ENCODE measurements at regions not wholly inside any gene's neighbourhood (a gene's known extent, or its start where the extent isn't known, plus 50 kb on each side); places are given as distances from the start of the nearest gene placed in this dataset.

GRCh38 chr12:132428936-132429601, 60.9 kb upstream of the FBRSL1 start:
- no peaks in the 10 kb centered on the region for H3K27me3 ChIP-seq
- DNase-seq (peak; percentile 91 to 97 (median 95)), ATAC-seq (peak; percentile 83)
- H3K9me3 ChIP-seq, result no peaks in the 10 kb centered on the region
- peaks cover 69% of the 10 kb centered on the region for H3K4me1 ChIP-seq
- peak overlapping the region; percentile 90 to 98 (median 96) for H3K27ac ChIP-seq
- intact Hi-C loops (cut with DNase I), result no loop called here
- WGBS, 2 donors, result 5 to 8% methylated on average over 17 to 23 of the region's 23 CpGs
- no peak overlapping the region for H3K4me3 ChIP-seq
- TF ChIP-seq POLR2A (IDR thresholded peaks at IDR 0.05) (peak; percentile 57 to 92 (median 91)), CTCF (IDR thresholded peaks at IDR 0.05) (peak in 1 of 7 experiments; percentile 7)
- H3K36me3 ChIP-seq (replicated peaks in 1 of 2; ENCODE audit: insufficient read depth in 1 of 2, low read depth in 2 of 2), result no peaks in the 10 kb centered on the region

- TF ChIP-seq CTCF (IDR thresholded peaks at IDR 0.05) (no peak), POLR2A (IDR thresholded peaks at IDR 0.05) (no peak)
- Histone ChIP-seq H3K4me3 (no peak overlapping the region), H3K36me3 (replicated peaks in 1 of 2; ENCODE audit: insufficient read depth in 1 of 2, low read depth in 2 of 2) (no peaks in the 10 kb centered on the region), H3K27me3 (no peaks in the 10 kb centered on the region), H3K27ac (peak overlapping the region; percentile 90 to 98 (median 96)), H3K4me1 (peaks cover 61% of the 10 kb centered on the region), H3K9me3 (no peaks in the 10 kb centered on the region)
- DNase-seq (peak; percentile 75 to 86 (median 83)), ATAC-seq (peak; percentile 60)
- intact Hi-C loops (cut with DNase I), result no loop called here
- 32 to 52% methylated on average over 19 to 33 of the region's 39 CpGs for WGBS, 2 donors
These were observed 61.7 kb upstream of the FBRSL1 start for GRCh38 chr12:132427999-132428935.

GRCh38 chr12:132427174-132427768, 62.7 kb upstream of the FBRSL1 start:
- H3K9me3 ChIP-seq, result no peaks in the 10 kb centered on the region
- ATAC-seq (no peak), DNase-seq (peak; percentile 67 to 81 (median 75))
- no peaks in the 10 kb centered on the region for H3K27me3 ChIP-seq
- 42 to 53% methylated on average over 3 to 9 of the region's 20 CpGs for WGBS, 2 donors
- H3K27ac ChIP-seq, result peak overlapping the region; percentile 90 to 98 (median 96)
- no peak overlapping the region for H3K4me3 ChIP-seq
- H3K36me3 ChIP-seq (replicated peaks in 1 of 2; ENCODE audit: insufficient read depth in 1 of 2, low read depth in 2 of 2), result no peaks in the 10 kb centered on the region
- intact Hi-C loops (cut with DNase I), result no loop called here
- TF ChIP-seq POLR2A (IDR thresholded peaks at IDR 0.05) (no peak), CTCF (IDR thresholded peaks at IDR 0.05) (no peak)
- H3K4me1 ChIP-seq, result peaks cover 57% of the 10 kb centered on the region

- peak in 1 of 3 donors; percentile 50 for TF ChIP-seq POLR2A (IDR thresholded peaks at IDR 0.05)
- no peak for TF ChIP-seq CTCF (IDR thresholded peaks at IDR 0.05)
- Histone ChIP-seq H3K4me3 (no peak overlapping the region), H3K36me3 (replicated peaks in 1 of 2; ENCODE audit: insufficient read depth in 1 of 2, low read depth in 2 of 2) (no peaks in the 10 kb centered on the region), H3K4me1 (peaks cover 57% of the 10 kb centered on the region), H3K9me3 (no peaks in the 10 kb centered on the region), H3K27me3 (no peaks in the 10 kb centered on the region), H3K27ac (peak overlapping the region in 3 of 4 donors; percentile 63 to 93 (median 90))
- intact Hi-C loops (cut with DNase I), result no loop called here
- ATAC-seq (no peak), DNase-seq (peak; percentile 69 to 70 (median 70))
- WGBS, 2 donors, result 51 to 77% methylated on average over 24 to 34 of the region's 34 CpGs
These were observed 63.4 kb upstream of the FBRSL1 start for GRCh38 chr12:132426349-132427173.

Data from body of pancreas (tissue), 4 donors.